HL-60/S4 treated with phorbol 12-myristate 13-acetate at 8.2 ng/mL for 4 days and 3 days (cell line): ENCODE measurements at regions not wholly inside any gene's neighbourhood (a gene's known extent, or its start where the extent isn't known, plus 50 kb on each side); places are given as distances from the start of the nearest gene placed in this dataset.

ENCODE experiments used
- in situ Hi-C: fragments of 300-500 bp; cut with MboI; formaldehyde crosslinking; loops from 2 replicates; pipeline ENCODE4 v1.15.0; 2022; ENCODE audit warnings: low sequenced_read_pairs

GRCh38 chr14:38528582-38528981 lies 272.7 kb upstream of the CLEC14A start:
- in situ Hi-C loops = no loop called here

GRCh38 chr14:38527502-38527878 lies 271.6 kb upstream of the CLEC14A start:
- in situ Hi-C loops = no loop called here

- in situ Hi-C loops = no loop called here
These were observed 271.1 kb upstream of the CLEC14A start for GRCh38 chr14:38526826-38527501.

GRCh38 chr14:38524636-38525509 lies 269.0 kb upstream of the CLEC14A start:
- in situ Hi-C loops = no loop called here

GRCh38 chr14:38522724-38523123 lies 266.8 kb upstream of the CLEC14A start:
- in situ Hi-C loops = no loop called here

- in situ Hi-C loops = no loop called here
These were observed 265.7 kb upstream of the CLEC14A start for GRCh38 chr14:38521591-38521990.

GRCh38 chr14:38517426-38517825 lies 261.5 kb upstream of the CLEC14A start:
- in situ Hi-C loops = no loop called here

GRCh38 chr14:38512236-38512635 lies 256.3 kb upstream of the CLEC14A start:
- in situ Hi-C loops = no loop called here

GRCh38 chr14:38507299-38507698 lies 251.4 kb upstream of the CLEC14A start:
- in situ Hi-C loops = no loop called here

- in situ Hi-C loops = no loop called here
These were observed 250.0 kb upstream of the CLEC14A start for GRCh38 chr14:38505973-38506249.

- in situ Hi-C loops = no loop called here
These were observed 249.5 kb upstream of the CLEC14A start for GRCh38 chr14:38505221-38505972.

GRCh38 chr14:38504175-38504574 lies 248.3 kb upstream of the CLEC14A start:
- in situ Hi-C loops = no loop called here

GRCh38 chr14:38502239-38502638 lies 246.3 kb upstream of the CLEC14A start:
- in situ Hi-C loops = no loop called here

GRCh38 chr14:38500125-38500524 lies 244.2 kb upstream of the CLEC14A start:
- in situ Hi-C loops = no loop called here

GRCh38 chr14:38496092-38496491 lies 240.2 kb upstream of the CLEC14A start:
- in situ Hi-C loops = no loop called here

GRCh38 chr14:38490273-38490672 lies 234.4 kb upstream of the CLEC14A start:
- in situ Hi-C loops = no loop called here

GRCh38 chr14:38485026-38485425 lies 229.1 kb upstream of the CLEC14A start:
- in situ Hi-C loops = no loop called here

- in situ Hi-C loops = no loop called here
These were observed 226.2 kb upstream of the CLEC14A start for GRCh38 chr14:38481952-38482678.

- in situ Hi-C loops = no loop called here
These were observed 213.3 kb upstream of the CLEC14A start for GRCh38 chr14:38469156-38469555.

- in situ Hi-C loops = no loop called here
These were observed 186.3 kb upstream of the CLEC14A start for GRCh38 chr14:38442208-38442607.

- in situ Hi-C loops = no loop called here
These were observed 176.3 kb upstream of the CLEC14A start for GRCh38 chr14:38432186-38432585.
